NCI-H526 (cell line): ENCODE measurements at regions not wholly inside any gene's neighbourhood (a gene's known extent, or its start where the extent isn't known, plus 50 kb on each side); places are given as distances from the start of the nearest gene placed in this dataset.
"Not testable (repeated sequence)": the region's sequence is repeated elsewhere in the genome, so short reads cannot be mapped to it uniquely, and the experiment has no call there.

Experiments
- DNase-seq, 2 experiments: peaks; one replicate each; lab custom pipeline; 2025; lab: John Stamatoyannopoulos, UW

DNA sequence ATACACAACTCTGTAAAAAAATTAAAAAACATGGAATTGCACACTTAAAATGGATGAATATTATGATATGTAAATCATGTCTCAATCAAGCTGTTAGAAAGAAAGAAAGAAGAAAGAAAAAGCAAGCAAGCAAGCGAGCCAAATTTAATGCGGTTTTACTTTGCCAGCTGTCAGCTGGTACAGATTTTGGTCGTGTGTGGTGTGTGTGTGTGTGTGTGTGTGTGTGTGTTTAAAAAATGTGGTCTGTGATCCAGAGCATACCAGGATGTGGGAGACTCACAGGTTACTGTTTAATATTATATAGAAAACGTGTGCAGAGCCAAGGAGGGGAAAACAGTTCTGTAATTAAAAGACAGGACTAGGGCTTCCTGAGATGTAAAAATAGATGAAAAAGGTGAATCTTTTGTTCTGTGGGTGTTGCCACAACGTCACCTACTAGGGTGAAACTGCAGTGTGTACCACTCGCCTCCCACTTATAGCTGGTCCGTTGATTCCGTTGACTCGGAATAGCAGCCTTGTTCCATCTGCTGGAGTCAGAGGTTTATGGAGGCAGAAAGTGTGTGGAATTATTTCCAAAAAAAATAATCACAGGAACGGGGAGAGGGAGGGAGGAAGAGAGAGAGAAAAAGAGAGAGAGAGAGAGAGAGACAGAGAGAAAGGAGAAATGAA is 197.7 kb downstream of the BCAS1 start:
- DNase-seq: no peak

DNA sequence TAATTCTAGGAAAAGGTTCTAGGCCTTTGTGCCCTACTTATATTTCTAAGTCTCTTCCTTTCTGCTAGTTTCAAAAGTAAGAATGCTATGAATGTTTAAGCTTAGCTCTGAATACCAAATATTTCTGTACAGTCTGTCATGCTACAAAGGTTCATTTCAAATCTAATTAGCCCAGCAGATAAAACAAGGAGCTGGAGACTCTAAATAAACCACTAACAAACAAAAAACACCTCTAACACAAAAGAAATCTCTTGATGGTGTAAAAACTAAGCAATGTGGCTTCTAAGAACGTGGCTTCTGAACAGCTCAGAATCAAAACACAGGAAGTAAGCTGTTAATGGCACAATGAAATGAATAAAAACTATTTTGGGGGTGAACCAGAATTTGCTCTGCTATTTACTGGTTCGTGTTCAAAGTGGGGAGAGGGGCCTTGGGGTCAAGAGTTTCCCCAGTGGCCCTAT is 198.3 kb downstream of the BCAS1 start:
- no peak for DNase-seq

DNA sequence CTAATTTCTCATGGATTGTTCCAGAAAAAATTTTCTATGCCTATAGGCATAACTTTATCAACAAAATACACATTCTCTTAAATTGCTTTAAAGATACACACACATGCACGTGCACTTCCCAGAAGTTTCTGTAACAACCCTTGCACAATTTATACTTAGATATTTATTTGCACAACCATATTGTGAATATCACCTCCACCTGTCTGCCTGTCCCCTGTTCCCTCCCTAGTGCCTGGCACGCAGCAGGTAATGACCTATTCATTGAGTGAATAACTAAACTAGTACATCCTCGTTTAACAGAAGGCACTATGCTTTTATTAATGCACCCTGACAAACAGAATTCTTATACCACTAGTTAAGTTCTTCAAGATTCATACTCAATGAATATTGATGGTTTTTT is 198.9 kb downstream of the BCAS1 start:
- no peak for DNase-seq

DNA sequence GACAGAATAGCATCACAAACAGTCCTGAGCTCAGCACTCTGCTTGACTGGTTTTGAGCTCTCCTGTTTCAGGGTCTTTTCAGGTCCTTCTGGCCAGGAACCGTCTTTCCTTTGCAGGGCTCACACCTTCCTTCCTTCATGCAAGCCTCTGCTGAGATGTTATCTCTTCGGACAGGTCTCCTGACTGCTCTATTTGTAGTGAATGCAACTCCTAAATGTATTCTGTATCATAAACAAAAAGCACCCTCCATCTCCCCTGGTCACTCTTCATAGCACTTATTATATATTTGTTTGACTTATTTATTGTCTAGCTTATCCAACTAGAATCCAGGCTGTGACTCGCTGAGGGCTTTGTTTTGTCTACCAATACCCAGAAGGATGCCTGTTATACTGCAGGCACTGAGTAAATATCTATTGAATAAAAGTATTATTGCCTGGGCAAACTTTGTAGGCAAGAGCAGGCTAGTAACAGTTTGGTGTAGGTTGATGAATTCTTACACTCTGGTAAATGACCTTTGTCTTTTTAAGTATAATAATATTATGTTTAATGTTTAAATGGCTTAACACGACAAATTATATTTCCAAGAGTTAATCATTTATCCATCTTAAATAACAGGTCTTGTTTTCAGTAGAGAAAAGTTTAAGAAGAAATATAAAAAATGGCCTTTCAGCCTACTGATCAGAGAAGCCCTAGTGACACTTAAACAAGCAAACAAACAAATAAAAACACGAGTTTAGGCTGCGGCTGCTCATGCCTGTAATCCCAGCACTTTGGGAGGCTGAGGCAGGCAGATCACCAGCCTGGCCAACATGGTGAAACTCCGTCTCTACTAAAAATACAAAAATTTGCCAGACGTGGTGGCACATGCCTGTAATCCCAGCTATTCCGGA is 199.7 kb downstream of the BCAS1 start:
- no peak for DNase-seq

DNA sequence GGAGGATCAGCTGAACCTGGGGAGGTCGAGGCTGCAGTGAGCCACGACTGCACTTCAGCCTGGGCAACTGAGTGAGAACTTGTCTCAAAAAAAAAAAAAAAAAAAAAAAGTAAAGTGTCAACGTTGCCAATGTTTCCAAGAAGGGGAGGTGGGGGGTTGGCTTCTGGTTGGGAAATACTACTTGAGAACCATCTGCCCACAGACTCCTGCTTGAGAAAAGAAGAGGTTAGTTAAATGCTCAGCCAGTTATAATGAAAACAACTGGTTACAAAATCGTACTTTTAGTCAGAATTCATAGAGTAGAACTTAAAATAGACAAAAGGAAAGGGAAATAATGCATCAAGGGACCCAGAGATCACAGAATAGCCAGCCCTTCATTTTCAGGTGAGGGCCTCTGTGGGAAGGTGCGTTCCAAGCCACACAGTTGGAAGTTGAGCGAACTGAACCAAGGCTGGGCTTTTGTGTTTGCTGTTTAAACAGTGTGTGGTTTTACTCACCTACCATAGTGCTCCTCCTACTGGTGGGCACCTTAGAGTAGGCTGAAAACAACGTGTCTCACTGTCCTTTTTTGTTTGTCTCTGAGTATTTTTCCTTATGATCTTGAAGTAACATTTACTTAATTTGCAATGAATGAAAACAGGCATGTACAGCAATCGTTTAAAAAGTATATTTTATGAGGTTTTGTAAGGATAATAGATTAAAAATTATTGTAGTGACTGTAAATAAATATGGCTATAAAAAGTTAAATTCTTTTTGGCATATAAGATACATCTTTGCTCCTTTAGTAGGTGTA is 200.7 kb downstream of the BCAS1 start:
- peak; percentile 89 to 95 for DNase-seq

DNA sequence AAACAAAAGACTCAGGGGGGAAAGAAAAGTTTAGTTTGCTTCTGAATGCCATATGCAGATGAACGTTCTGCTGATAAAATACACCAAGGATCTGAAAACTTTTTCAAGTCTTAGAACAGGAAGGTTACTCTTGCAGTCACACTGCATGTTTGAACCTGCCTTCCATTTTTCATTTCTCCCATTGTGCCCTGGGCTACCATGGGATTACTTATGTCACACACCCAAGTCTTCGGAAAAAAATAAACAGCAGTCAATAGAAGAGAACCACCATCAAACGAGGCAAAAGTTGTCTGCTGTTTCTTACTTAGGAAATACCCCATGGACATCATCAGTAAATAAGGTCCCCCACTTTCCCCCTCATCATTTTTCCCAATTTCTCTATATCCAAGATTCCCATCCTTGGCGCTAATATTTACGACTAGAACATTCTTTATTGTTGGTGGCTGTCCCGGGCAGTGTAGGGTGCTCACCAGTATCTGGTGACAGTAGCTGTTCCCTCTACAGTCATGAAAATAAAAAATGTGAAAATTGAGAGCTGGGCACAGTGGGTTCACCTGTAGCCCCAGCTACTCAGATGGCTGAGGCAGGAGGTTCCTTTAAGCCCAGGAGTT is 202.5 kb downstream of the BCAS1 start:
- DNase-seq: peak in 1 of 2 experiments; percentile 10

DNA sequence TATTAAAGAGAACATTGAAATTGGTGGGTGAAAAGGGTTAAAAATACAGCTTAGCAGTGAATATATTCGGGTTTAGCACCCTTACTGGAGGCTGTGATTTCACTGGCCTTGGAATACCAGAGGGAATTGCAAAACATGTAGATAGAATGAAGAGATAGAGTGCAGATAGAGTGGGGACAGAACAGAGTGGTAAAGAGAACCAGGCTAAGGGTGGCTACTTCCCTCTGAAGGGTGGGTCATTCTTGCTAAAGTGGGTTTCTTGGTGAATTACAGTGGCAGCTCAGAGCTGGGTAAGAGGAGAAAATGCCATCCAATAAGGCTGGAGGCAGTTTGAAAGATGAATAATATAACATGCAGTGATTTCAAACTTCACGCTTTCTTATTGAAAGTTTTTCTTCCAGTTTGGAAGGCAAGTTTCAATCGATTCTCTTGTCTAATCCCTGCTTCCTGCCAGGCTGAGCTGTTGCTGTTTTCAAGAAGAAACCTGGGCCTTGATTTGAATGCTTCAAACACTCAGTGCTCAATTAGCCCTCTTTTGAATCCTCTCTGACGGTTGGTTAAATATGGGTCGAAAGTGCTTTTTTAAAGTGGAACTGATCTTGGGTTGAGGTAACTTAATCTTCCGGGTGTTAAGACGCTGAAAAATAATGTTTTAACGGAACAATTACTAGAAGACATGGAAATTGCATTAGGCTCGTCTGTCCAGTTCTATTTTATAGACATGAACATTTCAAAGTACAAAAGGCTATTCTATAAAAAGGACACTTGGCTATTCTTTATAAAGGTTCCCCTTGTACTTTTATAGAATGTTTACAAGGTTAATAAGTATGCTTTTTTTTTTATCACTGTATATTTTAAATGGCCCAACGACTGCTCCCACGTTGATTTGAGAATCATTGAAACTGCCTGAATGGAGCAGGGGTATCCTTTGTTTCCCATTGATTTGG is 203.3 kb downstream of the BCAS1 start:
- peak; percentile 6 to 34 for DNase-seq

DNA sequence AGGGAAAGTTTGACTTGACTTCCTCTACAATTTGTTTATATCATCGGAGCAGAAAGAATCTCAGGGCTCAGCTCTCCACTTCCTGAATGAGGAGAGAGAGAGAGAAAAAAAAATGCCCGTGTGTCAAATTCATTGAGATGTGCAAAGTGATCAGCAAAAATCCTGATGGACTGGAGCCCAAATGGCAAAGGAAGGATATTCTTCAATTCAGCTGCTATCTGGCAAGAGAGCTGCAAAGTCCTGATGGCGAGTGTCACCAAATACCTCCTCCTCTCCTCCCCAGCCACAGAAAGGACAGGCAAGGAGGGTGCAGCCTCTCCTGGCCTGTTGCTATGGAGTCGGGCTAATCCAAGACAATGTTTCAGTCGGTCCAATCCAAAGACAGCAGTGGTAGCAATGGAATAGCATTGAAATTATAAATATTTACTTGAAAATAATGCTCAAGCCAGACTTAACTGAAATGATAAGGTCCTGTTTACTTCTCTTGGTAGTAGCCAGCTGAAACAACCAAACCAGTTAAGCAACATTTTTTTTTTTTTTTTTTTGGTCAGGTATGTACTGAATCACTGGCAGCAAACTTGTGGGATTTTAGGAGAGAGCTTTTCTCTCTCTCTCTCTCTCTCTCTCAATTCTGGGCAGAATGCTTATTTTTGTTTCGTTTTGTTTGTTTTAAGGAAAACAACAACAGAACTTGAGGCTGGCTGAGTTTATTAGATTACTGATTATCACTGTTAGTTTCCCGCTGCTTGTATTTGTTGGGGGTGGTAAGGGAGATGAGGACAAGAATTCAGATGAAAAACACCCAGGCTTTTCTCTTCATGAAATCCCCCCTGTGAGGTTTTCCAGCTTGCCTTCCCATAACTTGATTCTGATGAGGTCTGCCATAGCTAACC is 204.2 kb downstream of the BCAS1 start:
- peak; percentile 7 to 59 for DNase-seq

DNA sequence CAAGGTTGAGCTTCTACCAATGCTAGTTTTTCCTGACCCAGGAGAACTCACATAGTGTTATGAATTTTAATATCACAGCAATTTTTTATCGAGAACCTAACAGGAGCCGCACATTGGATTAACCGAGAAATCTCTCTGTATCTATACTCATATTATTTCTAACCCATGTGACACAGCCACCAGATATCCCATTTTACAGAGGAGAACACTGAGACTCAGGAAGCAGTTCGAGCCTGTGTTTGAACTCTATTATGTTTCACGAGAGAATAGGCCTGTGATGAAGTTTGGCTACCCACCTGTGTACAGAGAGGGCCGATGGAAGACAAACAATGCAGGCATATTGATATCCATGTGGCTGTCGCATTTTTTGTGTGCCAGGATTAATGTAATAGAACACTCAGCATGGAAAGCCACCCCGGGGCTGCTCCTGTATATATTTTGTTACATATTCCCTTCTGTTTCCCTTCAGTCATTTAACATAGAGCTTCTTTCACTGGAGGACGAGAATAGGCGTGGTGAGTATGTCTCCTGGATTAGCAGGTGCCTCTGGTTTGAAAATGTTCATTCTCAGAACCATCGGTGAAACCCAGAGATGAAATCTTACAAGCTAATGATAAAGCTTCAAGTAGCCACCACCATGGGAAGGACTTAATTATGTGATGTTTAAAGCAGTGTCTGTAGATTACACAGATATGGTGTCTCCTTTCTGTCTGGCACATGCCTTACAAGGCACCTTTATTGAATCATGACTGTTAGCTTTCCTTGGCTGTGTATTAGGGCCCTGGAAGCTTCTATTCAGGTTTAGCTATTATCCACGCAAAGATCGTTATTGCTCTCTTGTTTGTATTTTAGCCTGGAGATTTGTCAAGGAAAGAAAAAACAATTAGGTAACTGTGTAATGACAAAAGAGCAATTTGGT is 205.4 kb downstream of the BCAS1 start:
- DNase-seq: peak in 1 of 2 experiments; percentile 14

DNA sequence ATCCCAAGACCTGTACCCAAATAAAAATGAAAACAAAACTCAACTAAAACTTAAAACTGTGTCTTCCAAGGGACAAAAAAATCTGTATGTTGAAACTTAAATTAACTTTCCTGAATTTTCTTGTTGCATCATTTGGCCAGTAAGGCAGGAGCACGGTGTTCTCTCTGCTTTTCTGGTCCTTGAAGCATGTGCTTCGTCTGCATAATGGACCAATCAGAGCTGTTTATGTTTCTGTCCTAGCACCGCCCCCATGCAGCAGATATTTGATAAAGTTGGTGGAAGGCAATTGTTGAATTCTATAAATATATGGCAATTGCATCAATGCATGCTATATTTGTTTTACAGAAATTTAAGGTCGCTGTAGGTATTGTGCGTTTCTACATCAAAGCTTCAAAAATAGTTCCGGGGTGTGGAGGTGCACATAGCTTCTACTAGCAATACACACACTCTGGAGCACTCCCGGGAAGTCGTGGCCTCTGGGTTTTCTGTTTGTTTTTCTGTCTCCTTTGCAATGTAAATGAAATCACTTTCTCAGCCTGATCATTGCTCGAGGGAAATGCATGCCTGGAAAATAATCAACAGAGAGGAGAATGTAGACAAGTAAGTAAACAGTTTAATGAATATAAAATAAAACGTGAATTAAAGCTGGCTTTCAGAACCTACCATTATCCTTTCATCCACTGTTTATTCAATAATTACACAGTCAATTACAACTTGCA is 206.3 kb downstream of the BCAS1 start:
- DNase-seq: peak; percentile 76 to 84

DNA sequence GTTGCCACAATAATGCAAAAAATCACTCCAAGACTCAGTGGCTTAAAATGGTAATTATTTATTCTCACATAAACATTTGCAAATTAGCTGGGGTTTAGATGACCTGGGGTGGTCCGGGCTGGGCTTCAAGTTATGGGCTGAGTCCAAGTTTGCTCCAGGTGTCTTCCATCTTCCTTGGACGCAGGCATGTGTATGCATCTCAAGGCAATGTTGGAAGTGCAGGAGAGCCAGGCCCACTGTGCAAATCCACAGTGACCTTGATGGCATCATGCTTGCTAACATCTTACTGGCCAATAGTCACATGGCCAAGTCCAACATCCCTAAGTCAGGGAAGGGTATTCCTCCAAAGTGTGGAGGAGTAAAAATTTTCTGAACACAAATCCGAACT is 206.9 kb downstream of the BCAS1 start:
- DNase-seq: not testable (repeated sequence)

DNA sequence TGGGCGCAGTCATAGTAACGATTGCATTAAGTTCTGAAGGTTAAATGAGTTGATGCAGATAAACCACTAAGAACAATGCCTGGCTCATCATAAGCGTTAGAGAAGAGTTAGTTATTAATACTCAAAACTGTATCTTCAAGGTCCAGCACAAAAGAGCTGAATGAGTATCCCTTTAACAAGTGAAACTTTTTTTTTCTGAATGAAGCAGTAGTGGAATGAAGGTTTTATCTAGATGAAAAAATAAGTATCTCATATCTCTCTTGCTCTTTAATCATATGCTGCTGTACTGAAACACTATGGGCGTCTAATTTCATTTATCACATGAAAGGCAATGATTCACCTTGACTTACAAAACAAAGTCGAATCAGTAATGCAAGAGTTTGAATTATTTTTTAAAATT is 207.4 kb downstream of the BCAS1 start:
- not testable (repeated sequence) for DNase-seq

DNA sequence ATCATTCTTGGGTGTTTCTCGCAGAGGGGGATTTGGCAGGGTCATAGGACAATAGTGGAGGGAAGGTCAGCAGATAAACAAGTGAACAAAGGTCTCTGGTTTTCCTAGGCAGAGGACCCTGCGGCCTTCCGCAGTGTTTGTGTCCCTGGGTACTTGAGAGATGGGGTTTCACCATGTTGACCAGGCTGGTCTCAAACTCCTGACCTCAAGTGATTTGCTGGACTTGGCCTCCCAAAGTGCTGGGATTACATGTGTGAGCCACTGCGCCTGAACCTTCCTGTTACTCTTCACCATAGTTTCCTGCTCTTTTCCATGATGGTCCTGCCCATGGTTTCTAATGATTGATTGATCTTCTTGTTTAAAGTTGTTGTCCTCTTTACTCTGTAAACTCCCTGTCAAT is 207.9 kb downstream of the BCAS1 start:
- DNase-seq: not testable (repeated sequence)

DNA sequence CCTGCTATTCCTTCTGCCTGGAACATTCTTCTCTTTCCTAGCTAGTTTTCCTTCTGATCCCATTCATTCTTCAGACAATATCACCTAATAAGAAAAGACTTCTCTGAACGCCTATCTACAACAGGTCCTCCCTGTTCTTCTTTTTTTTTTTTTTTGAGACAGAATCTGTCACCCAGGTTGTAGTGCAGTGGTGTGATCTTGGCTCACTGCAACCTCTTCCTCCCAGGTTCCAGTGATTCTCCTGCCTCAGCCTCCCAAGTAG is 208.3 kb downstream of the BCAS1 start:
- DNase-seq: not testable (repeated sequence)

DNA sequence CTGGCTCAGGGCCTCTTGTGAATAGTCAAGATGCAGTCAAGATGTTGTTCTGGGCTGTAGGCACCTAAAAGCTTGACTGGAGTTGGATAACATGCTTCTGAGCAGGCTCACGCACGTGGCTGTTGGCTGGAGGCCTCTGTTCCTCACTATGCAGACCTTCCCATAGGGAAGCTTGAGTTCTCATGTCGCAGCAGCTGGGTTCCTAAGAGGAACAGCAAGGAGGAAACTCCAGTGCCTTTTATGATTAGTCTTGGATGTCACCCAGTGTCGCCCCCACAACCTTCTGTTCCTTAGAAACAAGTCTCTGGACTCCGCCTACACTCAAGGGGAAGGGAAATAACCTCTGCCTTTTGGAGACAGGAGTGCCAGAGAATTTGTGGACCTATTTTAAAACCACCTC is 210.7 kb downstream of the BCAS1 start:
- no peak for DNase-seq

DNA sequence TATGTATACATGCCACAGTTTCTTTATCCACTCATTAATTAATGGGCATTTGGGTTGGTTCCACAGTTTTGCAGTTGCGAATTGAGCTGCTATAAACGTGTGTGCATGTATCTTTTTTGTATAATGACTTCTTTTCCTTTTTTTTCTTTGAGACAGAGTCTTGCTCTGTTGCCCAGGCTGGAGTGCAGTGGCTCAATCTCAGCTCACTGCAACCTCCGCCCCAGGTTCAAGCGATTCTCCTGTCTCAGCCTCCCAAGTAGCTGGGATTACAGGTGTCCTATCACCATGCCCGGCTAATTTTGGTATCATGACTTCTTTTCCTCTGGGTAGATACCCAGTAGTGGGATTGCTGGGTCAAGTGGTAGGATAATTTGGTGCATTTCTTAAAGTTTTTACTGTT is 211.4 kb downstream of the BCAS1 start:
- not testable (repeated sequence) for DNase-seq

DNA sequence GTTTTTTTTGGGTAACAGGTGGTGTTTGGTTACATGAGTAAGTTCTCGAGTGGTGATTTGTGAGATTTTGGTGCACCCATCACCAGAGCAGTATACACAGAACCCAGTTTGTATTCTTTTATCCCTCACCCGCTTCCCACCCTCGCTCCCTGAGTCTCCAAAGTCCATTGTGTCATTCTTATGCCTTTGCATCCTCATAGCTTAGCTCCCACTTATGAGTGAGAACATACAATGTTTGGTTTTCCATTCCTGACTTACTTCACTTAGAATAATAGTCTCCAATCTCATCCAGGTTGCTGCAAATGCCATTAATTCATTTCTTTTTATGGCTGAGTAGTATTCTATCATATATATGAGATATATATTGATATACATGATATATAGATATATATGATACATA is 211.9 kb downstream of the BCAS1 start:
- DNase-seq: not testable (repeated sequence)

DNA sequence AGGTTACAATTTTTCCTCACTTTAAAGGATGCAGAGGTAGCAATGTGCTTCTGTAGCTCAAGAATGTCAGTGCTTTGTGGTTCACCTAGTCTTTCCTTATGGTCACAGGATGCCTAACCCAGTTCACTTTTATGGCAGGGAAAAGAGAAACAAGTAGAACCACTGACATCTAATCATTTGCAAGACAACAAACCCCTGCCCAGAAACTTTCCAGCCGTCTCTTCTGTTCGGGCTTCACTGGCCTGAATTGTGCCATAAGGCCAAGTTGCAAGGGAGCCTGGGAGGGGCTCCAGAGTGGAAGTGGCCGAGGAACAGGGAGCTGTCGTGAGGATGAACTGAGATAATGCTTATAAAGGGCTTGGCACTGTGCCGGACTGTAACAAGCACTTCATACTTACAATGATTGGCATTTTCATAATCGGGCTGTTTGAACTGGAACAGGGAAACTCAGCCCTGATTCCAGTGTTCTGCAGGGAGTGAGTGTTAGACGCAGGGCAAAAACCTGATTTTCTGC is 212.6 kb downstream of the BCAS1 start:
- no peak for DNase-seq
